ENCODE measurements at regions not wholly inside any gene's neighbourhood (a gene's known extent, or its start where the extent isn't known, plus 50 kb on each side); places are given as distances from the start of the nearest gene placed in this dataset.

DNA sequence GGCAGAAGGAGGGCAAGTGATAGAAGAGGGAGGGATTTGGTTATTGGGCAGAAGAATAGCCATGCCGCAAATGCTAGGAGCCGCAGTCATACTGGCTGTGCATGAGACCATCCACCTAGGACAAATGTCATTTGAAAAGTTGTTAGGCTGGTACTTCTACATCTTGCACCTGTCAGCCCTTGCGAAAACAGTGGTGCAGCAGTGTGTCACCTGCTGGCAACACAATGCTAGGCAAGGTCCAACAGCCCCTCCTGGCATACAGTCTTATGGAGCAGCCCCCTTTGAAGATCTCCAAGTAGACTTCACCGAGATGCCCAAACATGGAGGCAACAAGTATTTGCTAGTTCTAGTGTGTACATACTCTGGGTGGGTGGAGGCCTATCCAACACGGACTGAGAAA lies 72.7 kb downstream of the EIF1AY start:
- H3K27me3 ChIP-seq (ENCODE audit: insufficient read depth) = no peaks in the 10 kb centered on the region
- no peaks in the 10 kb centered on the region for H3K4me1 ChIP-seq (ENCODE audit: insufficient read depth)
- H3K9me2 ChIP-seq (ENCODE audit: insufficient read depth) = no peaks in the 10 kb centered on the region
- Mint-ChIP-seq H3K27me3 (ENCODE audit: insufficient read depth, low read depth, poor library complexity) (no peaks in the 10 kb centered on the region), H3K4me3 (no peak overlapping the region), H3K4me1 (no peaks in the 10 kb centered on the region), H3K9me3 (peaks cover 66% of the 10 kb centered on the region), H3K36me3 (ENCODE audit: low read depth) (no peaks in the 10 kb centered on the region; the same call in 2 of the 3 replicates), H3K27ac (no peak overlapping the region)
- no peak overlapping the region for H3K4me2 ChIP-seq
- no peaks in the 10 kb centered on the region for H3F3A ChIP-seq (replicated peaks; ENCODE audit: low read depth)
- no peaks in the 10 kb centered on the region for H3K79me2 ChIP-seq (replicated peaks; ENCODE audit: insufficient read depth)
- DNase-seq (ENCODE audit: low spot score) (no peak), ATAC-seq (no peak)
- TF ChIP-seq ZNF114 (CRISPR knock-in tag; IDR thresholded peaks at IDR 0.05) (no peak), JUNB (IDR thresholded peaks at IDR 0.05; ENCODE audit: unreplicated experiment) (no peak), NANOG (IDR thresholded peaks at IDR 0.05; ENCODE audit: borderline replicate concordance) (no peak), EZH2phosphoT487 (IDR thresholded peaks at IDR 0.05; ENCODE audit: unreplicated experiment) (no peak), ZNF331 (CRISPR knock-in tag; IDR thresholded peaks at IDR 0.05; ENCODE audit: low read depth) (no peak), POLR2AphosphoS5 (IDR thresholded peaks at IDR 0.05; ENCODE audit: low read depth) (no peak), STAT1 (IDR thresholded peaks at IDR 0.05; ENCODE audit: unreplicated experiment) (no peak), CREB1 (CRISPR knock-in tag; IDR thresholded peaks at IDR 0.05; ENCODE audit: low read depth) (no peak), EZH2 (IDR thresholded peaks at IDR 0.05; ENCODE audit: low read depth, unreplicated experiment) (no peak)
- TF ChIP-seq, protein P1, sequence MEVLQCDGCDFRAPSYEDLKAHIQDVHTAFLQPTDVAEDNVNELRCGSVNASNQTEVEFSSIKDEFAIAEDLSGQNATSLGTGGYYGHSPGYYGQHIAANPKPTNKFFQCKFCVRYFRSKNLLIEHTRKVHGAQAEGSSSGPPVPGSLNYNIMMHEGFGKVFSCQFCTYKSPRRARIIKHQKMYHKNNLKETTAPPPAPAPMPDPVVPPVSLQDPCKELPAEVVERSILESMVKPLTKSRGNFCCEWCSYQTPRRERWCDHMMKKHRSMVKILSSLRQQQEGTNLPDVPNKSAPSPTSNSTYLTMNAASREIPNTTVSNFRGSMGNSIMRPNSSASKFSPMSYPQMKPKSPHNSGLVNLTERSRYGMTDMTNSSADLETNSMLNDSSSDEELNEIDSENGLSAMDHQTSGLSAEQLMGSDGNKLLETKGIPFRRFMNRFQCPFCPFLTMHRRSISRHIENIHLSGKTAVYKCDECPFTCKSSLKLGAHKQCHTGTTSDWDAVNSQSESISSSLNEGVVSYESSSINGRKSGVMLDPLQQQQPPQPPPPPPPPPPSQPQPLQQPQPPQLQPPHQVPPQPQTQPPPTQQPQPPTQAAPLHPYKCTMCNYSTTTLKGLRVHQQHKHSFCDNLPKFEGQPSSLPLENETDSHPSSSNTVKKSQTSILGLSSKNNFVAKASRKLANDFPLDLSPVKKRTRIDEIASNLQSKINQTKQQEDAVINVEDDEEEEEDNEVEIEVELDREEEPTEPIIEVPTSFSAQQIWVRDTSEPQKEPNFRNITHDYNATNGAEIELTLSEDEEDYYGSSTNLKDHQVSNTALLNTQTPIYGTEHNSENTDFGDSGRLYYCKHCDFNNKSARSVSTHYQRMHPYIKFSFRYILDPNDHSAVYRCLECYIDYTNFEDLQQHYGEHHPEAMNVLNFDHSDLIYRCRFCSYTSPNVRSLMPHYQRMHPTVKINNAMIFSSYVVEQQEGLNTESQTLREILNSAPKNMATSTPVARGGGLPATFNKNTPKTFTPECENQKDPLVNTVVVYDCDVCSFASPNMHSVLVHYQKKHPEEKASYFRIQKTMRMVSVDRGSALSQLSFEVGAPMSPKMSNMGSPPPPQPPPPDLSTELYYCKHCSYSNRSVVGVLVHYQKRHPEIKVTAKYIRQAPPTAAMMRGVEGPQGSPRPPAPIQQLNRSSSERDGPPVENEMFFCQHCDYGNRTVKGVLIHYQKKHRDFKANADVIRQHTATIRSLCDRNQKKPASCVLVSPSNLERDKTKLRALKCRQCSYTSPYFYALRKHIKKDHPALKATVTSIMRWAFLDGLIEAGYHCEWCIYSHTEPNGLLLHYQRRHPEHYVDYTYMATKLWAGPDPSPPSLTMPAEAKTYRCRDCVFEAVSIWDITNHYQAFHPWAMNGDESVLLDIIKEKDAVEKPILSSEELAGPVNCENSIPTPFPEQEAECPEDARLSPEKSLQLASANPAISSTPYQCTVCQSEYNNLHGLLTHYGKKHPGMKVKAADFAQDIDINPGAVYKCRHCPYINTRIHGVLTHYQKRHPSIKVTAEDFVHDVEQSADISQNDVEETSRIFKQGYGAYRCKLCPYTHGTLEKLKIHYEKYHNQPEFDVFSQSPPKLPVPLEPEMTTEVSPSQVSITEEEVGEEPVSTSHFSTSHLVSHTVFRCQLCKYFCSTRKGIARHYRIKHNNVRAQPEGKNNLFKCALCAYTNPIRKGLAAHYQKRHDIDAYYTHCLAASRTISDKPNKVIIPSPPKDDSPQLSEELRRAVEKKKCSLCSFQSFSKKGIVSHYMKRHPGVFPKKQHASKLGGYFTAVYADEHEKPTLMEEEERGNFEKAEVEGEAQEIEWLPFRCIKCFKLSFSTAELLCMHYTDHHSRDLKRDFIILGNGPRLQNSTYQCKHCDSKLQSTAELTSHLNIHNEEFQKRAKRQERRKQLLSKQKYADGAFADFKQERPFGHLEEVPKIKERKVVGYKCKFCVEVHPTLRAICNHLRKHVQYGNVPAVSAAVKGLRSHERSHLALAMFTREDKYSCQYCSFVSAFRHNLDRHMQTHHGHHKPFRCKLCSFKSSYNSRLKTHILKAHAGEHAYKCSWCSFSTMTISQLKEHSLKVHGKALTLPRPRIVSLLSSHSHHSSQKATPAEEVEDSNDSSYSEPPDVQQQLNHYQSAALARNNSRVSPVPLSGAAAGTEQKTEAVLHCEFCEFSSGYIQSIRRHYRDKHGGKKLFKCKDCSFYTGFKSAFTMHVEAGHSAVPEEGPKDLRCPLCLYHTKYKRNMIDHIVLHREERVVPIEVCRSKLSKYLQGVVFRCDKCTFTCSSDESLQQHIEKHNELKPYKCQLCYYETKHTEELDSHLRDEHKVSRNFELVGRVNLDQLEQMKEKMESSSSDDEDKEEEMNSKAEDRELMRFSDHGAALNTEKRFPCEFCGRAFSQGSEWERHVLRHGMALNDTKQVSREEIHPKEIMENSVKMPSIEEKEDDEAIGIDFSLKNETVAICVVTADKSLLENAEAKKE (CRISPR knock-in tag; IDR thresholded peaks at IDR 0.05) = no peak
- TF ChIP-seq, protein P2, sequence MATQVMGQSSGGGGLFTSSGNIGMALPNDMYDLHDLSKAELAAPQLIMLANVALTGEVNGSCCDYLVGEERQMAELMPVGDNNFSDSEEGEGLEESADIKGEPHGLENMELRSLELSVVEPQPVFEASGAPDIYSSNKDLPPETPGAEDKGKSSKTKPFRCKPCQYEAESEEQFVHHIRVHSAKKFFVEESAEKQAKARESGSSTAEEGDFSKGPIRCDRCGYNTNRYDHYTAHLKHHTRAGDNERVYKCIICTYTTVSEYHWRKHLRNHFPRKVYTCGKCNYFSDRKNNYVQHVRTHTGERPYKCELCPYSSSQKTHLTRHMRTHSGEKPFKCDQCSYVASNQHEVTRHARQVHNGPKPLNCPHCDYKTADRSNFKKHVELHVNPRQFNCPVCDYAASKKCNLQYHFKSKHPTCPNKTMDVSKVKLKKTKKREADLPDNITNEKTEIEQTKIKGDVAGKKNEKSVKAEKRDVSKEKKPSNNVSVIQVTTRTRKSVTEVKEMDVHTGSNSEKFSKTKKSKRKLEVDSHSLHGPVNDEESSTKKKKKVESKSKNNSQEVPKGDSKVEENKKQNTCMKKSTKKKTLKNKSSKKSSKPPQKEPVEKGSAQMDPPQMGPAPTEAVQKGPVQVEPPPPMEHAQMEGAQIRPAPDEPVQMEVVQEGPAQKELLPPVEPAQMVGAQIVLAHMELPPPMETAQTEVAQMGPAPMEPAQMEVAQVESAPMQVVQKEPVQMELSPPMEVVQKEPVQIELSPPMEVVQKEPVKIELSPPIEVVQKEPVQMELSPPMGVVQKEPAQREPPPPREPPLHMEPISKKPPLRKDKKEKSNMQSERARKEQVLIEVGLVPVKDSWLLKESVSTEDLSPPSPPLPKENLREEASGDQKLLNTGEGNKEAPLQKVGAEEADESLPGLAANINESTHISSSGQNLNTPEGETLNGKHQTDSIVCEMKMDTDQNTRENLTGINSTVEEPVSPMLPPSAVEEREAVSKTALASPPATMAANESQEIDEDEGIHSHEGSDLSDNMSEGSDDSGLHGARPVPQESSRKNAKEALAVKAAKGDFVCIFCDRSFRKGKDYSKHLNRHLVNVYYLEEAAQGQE (IDR thresholded peaks at IDR 0.05; ENCODE audit: unreplicated experiment) = no peak
- TF ChIP-seq, protein P3, sequence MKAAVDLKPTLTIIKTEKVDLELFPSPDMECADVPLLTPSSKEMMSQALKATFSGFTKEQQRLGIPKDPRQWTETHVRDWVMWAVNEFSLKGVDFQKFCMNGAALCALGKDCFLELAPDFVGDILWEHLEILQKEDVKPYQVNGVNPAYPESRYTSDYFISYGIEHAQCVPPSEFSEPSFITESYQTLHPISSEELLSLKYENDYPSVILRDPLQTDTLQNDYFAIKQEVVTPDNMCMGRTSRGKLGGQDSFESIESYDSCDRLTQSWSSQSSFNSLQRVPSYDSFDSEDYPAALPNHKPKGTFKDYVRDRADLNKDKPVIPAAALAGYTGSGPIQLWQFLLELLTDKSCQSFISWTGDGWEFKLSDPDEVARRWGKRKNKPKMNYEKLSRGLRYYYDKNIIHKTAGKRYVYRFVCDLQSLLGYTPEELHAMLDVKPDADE (IDR thresholded peaks at IDR 0.05) = no peak
- TF ChIP-seq, protein P4, sequence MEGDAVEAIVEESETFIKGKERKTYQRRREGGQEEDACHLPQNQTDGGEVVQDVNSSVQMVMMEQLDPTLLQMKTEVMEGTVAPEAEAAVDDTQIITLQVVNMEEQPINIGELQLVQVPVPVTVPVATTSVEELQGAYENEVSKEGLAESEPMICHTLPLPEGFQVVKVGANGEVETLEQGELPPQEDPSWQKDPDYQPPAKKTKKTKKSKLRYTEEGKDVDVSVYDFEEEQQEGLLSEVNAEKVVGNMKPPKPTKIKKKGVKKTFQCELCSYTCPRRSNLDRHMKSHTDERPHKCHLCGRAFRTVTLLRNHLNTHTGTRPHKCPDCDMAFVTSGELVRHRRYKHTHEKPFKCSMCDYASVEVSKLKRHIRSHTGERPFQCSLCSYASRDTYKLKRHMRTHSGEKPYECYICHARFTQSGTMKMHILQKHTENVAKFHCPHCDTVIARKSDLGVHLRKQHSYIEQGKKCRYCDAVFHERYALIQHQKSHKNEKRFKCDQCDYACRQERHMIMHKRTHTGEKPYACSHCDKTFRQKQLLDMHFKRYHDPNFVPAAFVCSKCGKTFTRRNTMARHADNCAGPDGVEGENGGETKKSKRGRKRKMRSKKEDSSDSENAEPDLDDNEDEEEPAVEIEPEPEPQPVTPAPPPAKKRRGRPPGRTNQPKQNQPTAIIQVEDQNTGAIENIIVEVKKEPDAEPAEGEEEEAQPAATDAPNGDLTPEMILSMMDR (conservative IDR thresholded peaks at IDR 0.05; ENCODE audit: low read depth in 2 of 2) = no peak
- H3K27ac ChIP-seq (ENCODE audit: low read depth) = no peak overlapping the region
- no peaks in the 10 kb centered on the region for H3K36me3 ChIP-seq (ENCODE audit: insufficient read depth)
- no peak overlapping the region for H2AFZ ChIP-seq
- H4K20me1 ChIP-seq (replicated peaks; ENCODE audit: insufficient read depth) = no peaks in the 10 kb centered on the region
- no peak overlapping the region for H3K4me3 ChIP-seq
